K562 (cell line): ENCODE measurements at regions not wholly inside any gene's neighbourhood (a gene's known extent, or its start where the extent isn't known, plus 50 kb on each side); places are given as distances from the start of the nearest gene placed in this dataset.

ENCODE experiments used
- CBFB ChIP-seq: sonication (generic); formaldehyde crosslinking; IDR thresholded peaks from 2 replicates; pipeline ENCODE4 v1.4.0; 2020; ENCODE audit warnings: mild to moderate bottlenecking, missing genetic modification reagents
- MXI1 ChIP-seq: IDR thresholded peaks from 2 replicates; pipeline ENCODE4 v1.6.1; 2011; ENCODE audit warnings: low read depth, mild to moderate bottlenecking, improper control_type of control experiment, low read length
- TF ChIP-seq, protein P1 (sequence below): sonication (generic); formaldehyde crosslinking; IDR thresholded peaks from 2 replicates; pipeline ENCODE4 v1.8.1; 2022; ENCODE audit warnings: missing genetic modification reagents
- TF ChIP-seq, protein P2 (sequence below): IDR thresholded peaks from 3 replicates; pipeline ENCODE4 v1.6.1; 2011; ENCODE audit warnings: borderline replicate concordance, mild to moderate bottlenecking; ENCODE audit not compliant: insufficient read length, insufficient read depth
- TF ChIP-seq, protein P3 (sequence below): sonication (generic); formaldehyde crosslinking; IDR thresholded peaks from 2 replicates; pipeline ENCODE4 v1.9.0; 2022; ENCODE audit warnings: mild to moderate bottlenecking, missing genetic modification reagents

- no peak for TF ChIP-seq CBFB
- TF ChIP-seq, protein P1, sequence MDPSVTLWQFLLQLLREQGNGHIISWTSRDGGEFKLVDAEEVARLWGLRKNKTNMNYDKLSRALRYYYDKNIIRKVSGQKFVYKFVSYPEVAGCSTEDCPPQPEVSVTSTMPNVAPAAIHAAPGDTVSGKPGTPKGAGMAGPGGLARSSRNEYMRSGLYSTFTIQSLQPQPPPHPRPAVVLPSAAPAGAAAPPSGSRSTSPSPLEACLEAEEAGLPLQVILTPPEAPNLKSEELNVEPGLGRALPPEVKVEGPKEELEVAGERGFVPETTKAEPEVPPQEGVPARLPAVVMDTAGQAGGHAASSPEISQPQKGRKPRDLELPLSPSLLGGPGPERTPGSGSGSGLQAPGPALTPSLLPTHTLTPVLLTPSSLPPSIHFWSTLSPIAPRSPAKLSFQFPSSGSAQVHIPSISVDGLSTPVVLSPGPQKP (CRISPR knock-in tag), result no peak
- TF ChIP-seq MXI1, result no peak
- TF ChIP-seq, protein P2, sequence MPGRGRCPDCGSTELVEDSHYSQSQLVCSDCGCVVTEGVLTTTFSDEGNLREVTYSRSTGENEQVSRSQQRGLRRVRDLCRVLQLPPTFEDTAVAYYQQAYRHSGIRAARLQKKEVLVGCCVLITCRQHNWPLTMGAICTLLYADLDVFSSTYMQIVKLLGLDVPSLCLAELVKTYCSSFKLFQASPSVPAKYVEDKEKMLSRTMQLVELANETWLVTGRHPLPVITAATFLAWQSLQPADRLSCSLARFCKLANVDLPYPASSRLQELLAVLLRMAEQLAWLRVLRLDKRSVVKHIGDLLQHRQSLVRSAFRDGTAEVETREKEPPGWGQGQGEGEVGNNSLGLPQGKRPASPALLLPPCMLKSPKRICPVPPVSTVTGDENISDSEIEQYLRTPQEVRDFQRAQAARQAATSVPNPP, result no peak
- TF ChIP-seq, protein P3, sequence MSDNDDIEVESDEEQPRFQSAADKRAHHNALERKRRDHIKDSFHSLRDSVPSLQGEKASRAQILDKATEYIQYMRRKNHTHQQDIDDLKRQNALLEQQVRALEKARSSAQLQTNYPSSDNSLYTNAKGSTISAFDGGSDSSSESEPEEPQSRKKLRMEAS (CRISPR knock-in tag), result no peak
These were observed 148.3 kb downstream of the ACTL8 start for GRCh38 chr1:17903386-17903785.
